ENCODE measurements at regions not wholly inside any gene's neighbourhood (a gene's known extent, or its start where the extent isn't known, plus 50 kb on each side); places are given as distances from the start of the nearest gene placed in this dataset.

DNA sequence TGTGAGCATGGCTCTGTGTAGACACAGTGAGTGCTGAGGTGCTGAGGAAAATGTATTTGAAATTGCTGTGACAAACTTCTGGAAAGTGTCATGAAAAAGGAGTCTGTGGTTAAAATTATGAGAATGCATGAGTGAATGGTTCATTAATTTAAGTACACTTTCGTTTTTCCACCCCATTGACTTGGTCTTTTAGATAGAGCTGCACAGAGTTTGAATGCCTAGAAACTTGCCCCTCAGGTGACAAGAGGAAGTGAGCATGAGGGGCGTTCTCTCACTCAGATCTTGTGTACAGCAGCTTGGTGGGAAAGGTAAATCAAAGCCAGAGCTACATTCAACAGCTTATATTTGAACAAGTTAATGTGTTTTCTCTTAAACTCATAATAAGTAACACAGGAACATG is 296.8 kb downstream of the WDR72 start:
- Histone ChIP-seq H3K36me3 (ENCODE audit: insufficient read depth, low read length) (no peaks in the 10 kb centered on the region), H3K27me3 (ENCODE audit: insufficient read depth, low read length) (peaks cover 4% of the 10 kb centered on the region), H3K9me3 (ENCODE audit: low read length) (no peaks in the 10 kb centered on the region), H2AFZ (ENCODE audit: low read depth, low read length) (no peak overlapping the region), H3K4me1 (ENCODE audit: insufficient read depth, low read length) (no peaks in the 10 kb centered on the region), H3K4me3 (ENCODE audit: low read length) (no peak overlapping the region)

DNA sequence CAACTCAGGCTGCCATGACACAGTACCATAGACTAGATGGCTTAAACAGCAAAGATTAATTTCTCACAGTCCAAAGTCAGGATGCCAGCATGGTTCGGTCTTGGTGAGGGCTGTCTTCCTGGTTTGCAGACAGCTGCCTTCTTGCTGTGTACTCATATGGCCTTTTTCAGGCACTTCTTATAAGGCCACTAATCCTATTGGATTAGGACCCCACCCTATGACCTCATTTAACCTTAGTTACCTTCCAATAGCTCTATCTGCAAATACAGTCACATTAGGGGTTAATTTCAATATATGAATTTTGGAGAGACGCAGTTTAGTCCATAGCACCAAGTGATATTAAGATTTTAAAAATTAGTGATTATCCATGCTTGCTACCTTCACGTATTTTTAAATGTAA is 297.8 kb downstream of the WDR72 start:
- peaks cover 6% of the 10 kb centered on the region for H3K27me3 ChIP-seq (ENCODE audit: insufficient read depth, low read length)
- H3K36me3 ChIP-seq (ENCODE audit: insufficient read depth, low read length) = no peaks in the 10 kb centered on the region
- H2AFZ ChIP-seq (ENCODE audit: low read depth, low read length) = no peak overlapping the region
- H3K9me3 ChIP-seq (ENCODE audit: low read length) = no peaks in the 10 kb centered on the region
- H3K4me3 ChIP-seq (ENCODE audit: low read length) = no peak overlapping the region
- H3K4me1 ChIP-seq (ENCODE audit: insufficient read depth, low read length) = no peaks in the 10 kb centered on the region

DNA sequence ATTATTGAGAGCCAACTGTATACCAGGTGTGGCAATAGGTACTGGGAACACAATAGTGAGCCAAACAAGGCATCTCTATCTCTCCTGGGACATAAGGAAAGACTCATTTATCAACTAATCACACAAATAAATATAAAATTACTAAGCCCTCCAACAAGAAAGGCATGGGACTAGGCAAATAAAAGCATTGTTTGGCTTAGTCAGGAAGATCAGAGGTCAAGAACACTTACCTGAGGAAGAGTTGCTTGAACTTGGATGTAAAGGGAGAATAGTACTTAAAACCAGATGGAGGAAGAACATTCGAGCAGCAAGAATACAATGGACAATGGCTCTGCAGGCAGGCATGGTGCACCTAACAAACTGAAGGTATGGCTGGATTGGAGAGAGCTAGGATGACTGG is 300.7 kb downstream of the WDR72 start:
- Histone ChIP-seq H2AFZ (ENCODE audit: low read depth, low read length) (no peak overlapping the region), H3K36me3 (ENCODE audit: insufficient read depth, low read length) (no peaks in the 10 kb centered on the region), H3K9me3 (ENCODE audit: low read length) (no peaks in the 10 kb centered on the region), H3K4me1 (ENCODE audit: insufficient read depth, low read length) (no peaks in the 10 kb centered on the region), H3K27me3 (ENCODE audit: insufficient read depth, low read length) (peaks cover 2% of the 10 kb centered on the region), H3K4me3 (ENCODE audit: low read length) (no peak overlapping the region)

DNA sequence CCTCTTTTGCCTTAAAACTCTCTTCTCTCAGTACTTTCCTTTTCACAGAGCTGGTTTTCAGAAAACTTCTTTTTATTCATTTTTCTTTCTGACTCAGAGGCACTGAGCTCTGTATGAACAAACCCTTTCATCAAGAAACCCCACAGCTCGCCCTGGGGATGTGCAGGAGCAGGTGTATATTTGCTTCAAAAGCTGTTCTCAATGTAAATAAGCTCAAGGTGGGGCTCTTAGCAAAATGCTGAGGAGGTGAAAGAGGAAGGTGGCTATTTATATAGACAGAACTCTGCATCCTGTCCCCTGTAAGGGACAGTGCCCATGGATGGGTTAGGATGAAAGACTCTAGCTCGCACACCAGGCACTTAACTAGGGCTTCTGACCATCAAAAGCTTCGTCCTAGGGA is 302.0 kb downstream of the WDR72 start:
- no peak overlapping the region for H2AFZ ChIP-seq (ENCODE audit: low read depth, low read length)
- H3K9me3 ChIP-seq (ENCODE audit: low read length) = no peaks in the 10 kb centered on the region
- no peaks in the 10 kb centered on the region for H3K4me1 ChIP-seq (ENCODE audit: insufficient read depth, low read length)
- H3K36me3 ChIP-seq (ENCODE audit: insufficient read depth, low read length) = no peaks in the 10 kb centered on the region
- H3K4me3 ChIP-seq (ENCODE audit: low read length) = no peak overlapping the region
- peaks cover 2% of the 10 kb centered on the region for H3K27me3 ChIP-seq (ENCODE audit: insufficient read depth, low read length)

DNA sequence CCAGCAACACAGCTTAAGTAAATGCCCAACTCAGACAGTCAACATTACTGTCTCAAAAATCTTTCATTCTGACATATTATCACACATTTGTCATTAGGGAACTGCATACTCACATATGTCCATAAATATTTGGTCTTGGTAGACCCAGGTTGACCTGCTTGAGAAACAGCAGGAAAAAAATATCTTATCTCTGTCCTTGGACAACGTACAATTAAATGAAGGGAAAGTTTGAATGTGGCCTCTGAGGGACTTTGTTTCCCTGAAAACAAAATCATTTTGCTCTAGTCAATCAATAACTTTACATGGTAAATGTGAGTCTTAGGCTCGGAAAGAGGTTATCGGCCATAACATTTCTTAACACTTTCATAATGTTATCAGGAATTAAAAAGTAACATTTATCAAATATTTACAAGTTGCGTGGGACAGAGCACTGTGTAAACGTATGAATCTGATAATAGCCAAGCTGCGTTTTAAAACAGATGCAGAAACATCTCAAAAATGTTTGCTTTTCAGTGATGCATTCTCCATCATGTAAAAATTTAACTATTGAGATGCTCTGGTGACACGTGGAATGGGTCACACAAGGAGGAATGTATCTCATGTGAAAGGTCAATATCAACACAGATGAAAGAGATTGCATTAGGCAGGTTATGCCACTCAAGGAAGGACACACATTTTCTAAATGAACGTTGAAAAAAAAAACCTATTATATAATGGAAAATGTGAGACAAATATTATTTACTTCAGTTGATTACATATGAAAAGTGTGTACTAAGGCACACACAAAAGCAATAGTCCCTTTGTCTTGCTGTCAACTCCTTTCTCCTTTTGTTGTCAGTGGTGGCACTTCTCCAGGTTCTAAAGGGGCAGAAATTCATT is 304.4 kb downstream of the WDR72 start:
- peaks cover 2% of the 10 kb centered on the region for H3K27me3 ChIP-seq (ENCODE audit: insufficient read depth, low read length)
- H3K4me1 ChIP-seq (ENCODE audit: insufficient read depth, low read length) = no peaks in the 10 kb centered on the region
- H3K36me3 ChIP-seq (ENCODE audit: insufficient read depth, low read length) = no peaks in the 10 kb centered on the region
- H3K9me3 ChIP-seq (ENCODE audit: low read length) = no peaks in the 10 kb centered on the region
- H2AFZ ChIP-seq (ENCODE audit: low read depth, low read length) = no peak overlapping the region
- no peak overlapping the region for H3K4me3 ChIP-seq (ENCODE audit: low read length)

GRCh38 chr15:53454535-53454842 is 305.0 kb downstream of the WDR72 start:
- Histone ChIP-seq H3K36me3 (ENCODE audit: insufficient read depth, low read length) (no peaks in the 10 kb centered on the region), H3K9me3 (ENCODE audit: low read length) (no peaks in the 10 kb centered on the region), H2AFZ (ENCODE audit: low read depth, low read length) (no peak overlapping the region), H3K4me3 (ENCODE audit: low read length) (no peak overlapping the region), H3K4me1 (ENCODE audit: insufficient read depth, low read length) (no peaks in the 10 kb centered on the region), H3K27me3 (ENCODE audit: insufficient read depth, low read length) (peaks cover 2% of the 10 kb centered on the region)

DNA sequence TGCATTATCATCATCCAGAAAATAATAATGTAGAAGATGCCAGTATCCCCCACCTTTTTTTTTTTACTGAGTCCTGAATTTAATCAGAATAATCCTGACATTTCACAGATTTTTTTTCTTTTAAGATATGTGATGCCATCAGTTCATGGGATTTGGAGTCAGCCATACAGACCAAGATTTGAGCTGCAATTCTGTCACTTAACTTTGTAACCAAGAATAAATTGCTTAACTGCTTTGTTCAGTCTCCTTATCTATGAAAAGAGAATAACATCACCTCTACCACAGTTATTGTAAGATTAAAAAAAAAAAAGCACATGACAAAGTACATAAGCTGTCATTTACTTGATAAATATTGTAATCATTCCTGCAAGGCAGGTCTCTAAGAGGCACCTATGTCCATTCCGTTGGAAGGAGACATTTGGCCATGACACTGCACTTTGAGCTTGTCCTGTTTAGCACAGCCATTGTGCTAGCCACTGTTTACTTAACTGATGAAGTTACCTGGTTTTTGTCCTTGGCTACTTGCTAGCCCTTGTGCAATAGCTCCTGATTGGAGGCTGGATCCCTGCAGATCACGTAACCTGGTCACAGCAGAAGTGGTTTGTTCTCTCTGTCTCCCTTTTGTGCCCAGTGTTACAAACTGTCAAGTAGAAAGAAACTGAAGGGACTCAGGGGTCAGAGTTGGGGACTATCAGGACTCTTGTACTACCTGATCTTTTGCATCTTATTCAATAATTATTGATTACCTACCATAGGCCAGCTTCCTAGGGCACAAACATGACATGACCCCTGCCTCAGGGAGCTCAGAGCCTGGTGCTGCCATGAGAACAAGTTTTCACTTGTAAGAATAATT is 306.0 kb downstream of the WDR72 start:
- Histone ChIP-seq H3K9me3 (ENCODE audit: low read length) (no peaks in the 10 kb centered on the region), H3K4me3 (ENCODE audit: low read length) (no peak overlapping the region), H3K36me3 (ENCODE audit: insufficient read depth, low read length) (no peaks in the 10 kb centered on the region), H2AFZ (ENCODE audit: low read depth, low read length) (no peak overlapping the region), H3K27me3 (ENCODE audit: insufficient read depth, low read length) (peaks cover 4% of the 10 kb centered on the region), H3K4me1 (ENCODE audit: insufficient read depth, low read length) (peaks cover 3% of the 10 kb centered on the region)

- Histone ChIP-seq H3K4me3 (ENCODE audit: low read length) (no peak overlapping the region), H3K9me3 (ENCODE audit: low read length) (no peaks in the 10 kb centered on the region), H2AFZ (ENCODE audit: low read depth, low read length) (peak overlapping the region; percentile 34), H3K27me3 (ENCODE audit: insufficient read depth, low read length) (peaks cover 8% of the 10 kb centered on the region), H3K4me1 (ENCODE audit: insufficient read depth, low read length) (peaks cover 8% of the 10 kb centered on the region), H3K36me3 (ENCODE audit: insufficient read depth, low read length) (no peaks in the 10 kb centered on the region)
Measured at GRCh38 chr15:53448232-53449015, 311.0 kb downstream of the WDR72 start.

- H2AFZ ChIP-seq (ENCODE audit: low read depth, low read length) = no peak overlapping the region
- no peaks in the 10 kb centered on the region for H3K36me3 ChIP-seq (ENCODE audit: insufficient read depth, low read length)
- peaks cover 8% of the 10 kb centered on the region for H3K4me1 ChIP-seq (ENCODE audit: insufficient read depth, low read length)
- H3K9me3 ChIP-seq (ENCODE audit: low read length) = no peaks in the 10 kb centered on the region
- H3K27me3 ChIP-seq (ENCODE audit: insufficient read depth, low read length) = peaks cover 8% of the 10 kb centered on the region
- H3K4me3 ChIP-seq (ENCODE audit: low read length) = no peak overlapping the region
Measured at GRCh38 chr15:53447742-53448141, 311.7 kb downstream of the WDR72 start.

- Histone ChIP-seq H3K27me3 (ENCODE audit: insufficient read depth, low read length) (peaks cover 8% of the 10 kb centered on the region), H3K4me3 (ENCODE audit: low read length) (no peak overlapping the region), H3K36me3 (ENCODE audit: insufficient read depth, low read length) (no peaks in the 10 kb centered on the region), H3K4me1 (ENCODE audit: insufficient read depth, low read length) (peaks cover 8% of the 10 kb centered on the region), H2AFZ (ENCODE audit: low read depth, low read length) (no peak overlapping the region), H3K9me3 (ENCODE audit: low read length) (no peaks in the 10 kb centered on the region)
Measured at GRCh38 chr15:53447053-53447574, 312.3 kb downstream of the WDR72 start.

GRCh38 chr15:53446376-53446775 is 313.1 kb downstream of the WDR72 start:
- H3K4me1 ChIP-seq (ENCODE audit: insufficient read depth, low read length) = peaks cover 8% of the 10 kb centered on the region
- H3K27me3 ChIP-seq (ENCODE audit: insufficient read depth, low read length) = peaks cover 8% of the 10 kb centered on the region
- H3K4me3 ChIP-seq (ENCODE audit: low read length) = no peak overlapping the region

DNA sequence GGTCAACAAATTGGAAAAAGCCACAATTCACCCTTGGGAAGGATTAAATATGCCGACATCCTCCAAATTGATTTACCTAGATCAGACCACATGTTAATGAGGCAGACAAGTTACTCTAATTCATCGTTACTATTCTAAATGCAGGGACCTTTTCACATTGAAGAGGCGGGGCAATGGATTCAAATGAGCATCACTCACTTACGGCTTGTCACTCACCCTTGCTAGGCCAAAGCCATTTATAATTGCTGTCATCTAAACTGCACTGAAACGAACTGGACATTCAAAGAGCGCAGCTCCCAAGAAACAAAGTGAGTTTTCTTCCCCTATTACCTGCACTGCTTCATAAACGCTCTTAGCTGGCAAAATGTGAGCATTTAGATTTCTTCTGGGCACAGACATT is 313.9 kb downstream of the WDR72 start:
- Histone ChIP-seq H3K27me3 (ENCODE audit: insufficient read depth, low read length) (peaks cover 8% of the 10 kb centered on the region), H2AFZ (ENCODE audit: low read depth, low read length) (no peak overlapping the region), H3K4me1 (ENCODE audit: insufficient read depth, low read length) (peaks cover 8% of the 10 kb centered on the region), H3K4me3 (ENCODE audit: low read length) (no peak overlapping the region), H3K9me3 (ENCODE audit: low read length) (no peaks in the 10 kb centered on the region), H3K36me3 (ENCODE audit: insufficient read depth, low read length) (no peaks in the 10 kb centered on the region)

More at GRCh38 chr15:53446376-53446775, 313.1 kb downstream of the WDR72 start:
- H3K36me3 ChIP-seq (ENCODE audit: insufficient read depth, low read length) = no peaks in the 10 kb centered on the region
- H2AFZ ChIP-seq (ENCODE audit: low read depth, low read length) = no peak overlapping the region
- no peaks in the 10 kb centered on the region for H3K9me3 ChIP-seq (ENCODE audit: low read length)

Data from neuron (in vitro differentiated cells).